ENCODE measurements at regions not wholly inside any gene's neighbourhood (a gene's known extent, or its start where the extent isn't known, plus 50 kb on each side); places are given as distances from the start of the nearest gene placed in this dataset.
"Not testable (repeated sequence)": the region's sequence is repeated elsewhere in the genome, so short reads cannot be mapped to it uniquely, and the experiment has no call there.

GRCh38 chr11:44388828-44389657, 79.1 kb upstream of the ALX4 start:
- H2AFZ ChIP-seq, result no peak overlapping the region
- H3K4me1 ChIP-seq (ENCODE audit: insufficient read depth), result no peaks in the 10 kb centered on the region
- no peaks in the 10 kb centered on the region for H3K79me2 ChIP-seq (ENCODE audit: insufficient read depth)
- peaks cover 12% of the 10 kb centered on the region for H3K27me3 ChIP-seq (replicated peaks; ENCODE audit: insufficient read depth)
- TF ChIP-seq EZH2 (IDR thresholded peaks at IDR 0.05; ENCODE audit: insufficient read depth, poor library complexity, severe bottlenecking) (no peak), EZH2phosphoT487 (IDR thresholded peaks at IDR 0.05; ENCODE audit: insufficient read depth, low read depth) (no peak)
- in situ Hi-C loops (cut with MboI), result no loop called here
- no peaks in the 10 kb centered on the region for H3K9me3 ChIP-seq (ENCODE audit: low read depth)
- no peaks in the 10 kb centered on the region for H3K36me3 ChIP-seq (ENCODE audit: low read depth)
- no peaks in the 10 kb centered on the region for H4K20me1 ChIP-seq (ENCODE audit: insufficient read depth)
- no peak overlapping the region for H3K4me2 ChIP-seq (ENCODE audit: unreplicated experiment)
- H3F3A ChIP-seq (ENCODE audit: insufficient read depth), result no peaks in the 10 kb centered on the region
- no peak overlapping the region for H3K9ac ChIP-seq
- 3 to 5% methylated on average over 10 of the region's 10 CpGs for WGBS, 2 experiments (ENCODE audit: low coverage in 1 of 2, low lambda C conversion rate in 2 of 2, missing lambda C conversion rate in 2 of 2)
- no peak for DNase-seq
- no peaks in the 10 kb centered on the region for H3K9me2 ChIP-seq (ENCODE audit: insufficient read depth)
- no peak overlapping the region for H3K27ac ChIP-seq
- H3K4me3 ChIP-seq, result no peak overlapping the region

- Histone ChIP-seq H3K9me3 (ENCODE audit: low read depth) (no peaks in the 10 kb centered on the region), H3K79me2 (ENCODE audit: insufficient read depth) (no peaks in the 10 kb centered on the region), H2AFZ (no peak overlapping the region), H3K9me2 (ENCODE audit: insufficient read depth) (no peaks in the 10 kb centered on the region), H3F3A (ENCODE audit: insufficient read depth) (no peaks in the 10 kb centered on the region), H3K9ac (no peak overlapping the region), H3K4me3 (no peak overlapping the region), H3K4me1 (ENCODE audit: insufficient read depth) (no peaks in the 10 kb centered on the region), H3K27ac (no peak overlapping the region), H3K27me3 (replicated peaks; ENCODE audit: insufficient read depth) (peaks cover 10% of the 10 kb centered on the region; the same call in 1 of the 2 replicates), H3K4me2 (ENCODE audit: unreplicated experiment) (no peak overlapping the region), H4K20me1 (ENCODE audit: insufficient read depth) (no peaks in the 10 kb centered on the region), H3K36me3 (ENCODE audit: low read depth) (no peaks in the 10 kb centered on the region)
- in situ Hi-C loops (cut with MboI), result no loop called here
- DNase-seq, result no peak
- 56 to 64% methylated on average over 3 of the region's 3 CpGs for WGBS, 2 experiments (ENCODE audit: low coverage in 1 of 2, low lambda C conversion rate in 2 of 2, missing lambda C conversion rate in 2 of 2)
- no peak for TF ChIP-seq EZH2 (IDR thresholded peaks at IDR 0.05; ENCODE audit: insufficient read depth, poor library complexity, severe bottlenecking)
- TF ChIP-seq EZH2phosphoT487 (IDR thresholded peaks at IDR 0.05; ENCODE audit: insufficient read depth, low read depth), result no peak
These were observed 80.1 kb upstream of the ALX4 start for GRCh38 chr11:44389963-44390605.

- H3K9ac ChIP-seq; H4K20me1 ChIP-seq (ENCODE audit: insufficient read depth); H3K79me2 ChIP-seq (ENCODE audit: insufficient read depth); in situ Hi-C loops (cut with MboI); H3K4me2 ChIP-seq (ENCODE audit: unreplicated experiment); H3K4me1 ChIP-seq (ENCODE audit: insufficient read depth); H3K36me3 ChIP-seq (ENCODE audit: low read depth); DNase-seq; H3K27ac ChIP-seq; H3K9me2 ChIP-seq (ENCODE audit: insufficient read depth); H2AFZ ChIP-seq; H3F3A ChIP-seq (ENCODE audit: insufficient read depth); H3K9me3 ChIP-seq (ENCODE audit: low read depth); H3K4me3 ChIP-seq: not testable (repeated sequence)
- 34 to 37% methylated on average over 3 of the region's 3 CpGs for WGBS, 2 experiments (ENCODE audit: low coverage in 1 of 2, low lambda C conversion rate in 2 of 2, missing lambda C conversion rate in 2 of 2)
- H3K27me3 ChIP-seq (replicated peaks; ENCODE audit: insufficient read depth), result peaks cover 10% of the 10 kb centered on the region; the same call in 1 of the 2 replicates
These were observed 81.1 kb upstream of the ALX4 start for GRCh38 chr11:44391004-44391403.

GRCh38 chr11:44396746-44397145, 86.8 kb upstream of the ALX4 start:
- H2AFZ ChIP-seq; H3K9me2 ChIP-seq (ENCODE audit: insufficient read depth); H3K9me3 ChIP-seq (ENCODE audit: low read depth); DNase-seq; H4K20me1 ChIP-seq (ENCODE audit: insufficient read depth); H3K4me1 ChIP-seq (ENCODE audit: insufficient read depth); H3K79me2 ChIP-seq (ENCODE audit: insufficient read depth); H3K27me3 ChIP-seq (replicated peaks; ENCODE audit: insufficient read depth); H3F3A ChIP-seq (ENCODE audit: insufficient read depth); H3K27ac ChIP-seq; H3K9ac ChIP-seq; H3K4me3 ChIP-seq; in situ Hi-C loops (cut with MboI); H3K4me2 ChIP-seq (ENCODE audit: unreplicated experiment); H3K36me3 ChIP-seq (ENCODE audit: low read depth): not testable (repeated sequence)
- 40% methylated on average over 10 of the region's 10 CpGs for WGBS, 2 experiments (ENCODE audit: low coverage in 1 of 2, low lambda C conversion rate in 2 of 2, missing lambda C conversion rate in 2 of 2)

All from GM23248 (cell line).